ENCODE measurements at regions not wholly inside any gene's neighbourhood (a gene's known extent, or its start where the extent isn't known, plus 50 kb on each side); places are given as distances from the start of the nearest gene placed in this dataset.

DNA sequence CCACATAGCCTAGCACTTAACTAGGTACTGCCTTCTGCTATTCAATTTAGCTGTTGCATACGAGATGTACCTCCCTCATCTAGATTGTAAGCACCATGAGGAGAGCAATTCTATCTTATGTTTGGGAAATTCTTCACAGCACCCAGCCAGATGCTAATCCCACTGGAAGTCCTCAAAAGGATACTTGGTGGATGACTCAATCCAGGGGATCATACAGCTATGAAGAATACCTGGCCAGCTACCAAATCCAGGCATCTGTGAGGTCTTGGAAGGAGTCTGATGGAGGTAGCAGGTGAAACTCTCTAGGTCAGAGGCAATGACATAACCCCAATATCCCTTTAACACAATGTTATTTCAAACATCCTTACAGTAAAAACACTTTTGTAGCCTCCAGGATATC is 167.8 kb upstream of the NCAM1 start:
- TF ChIP-seq POLR2A (IDR thresholded peaks at IDR 0.05) (no peak), POLR2AphosphoS5 (IDR thresholded peaks at IDR 0.05) (no peak)
- TF ChIP-seq, protein P1, sequence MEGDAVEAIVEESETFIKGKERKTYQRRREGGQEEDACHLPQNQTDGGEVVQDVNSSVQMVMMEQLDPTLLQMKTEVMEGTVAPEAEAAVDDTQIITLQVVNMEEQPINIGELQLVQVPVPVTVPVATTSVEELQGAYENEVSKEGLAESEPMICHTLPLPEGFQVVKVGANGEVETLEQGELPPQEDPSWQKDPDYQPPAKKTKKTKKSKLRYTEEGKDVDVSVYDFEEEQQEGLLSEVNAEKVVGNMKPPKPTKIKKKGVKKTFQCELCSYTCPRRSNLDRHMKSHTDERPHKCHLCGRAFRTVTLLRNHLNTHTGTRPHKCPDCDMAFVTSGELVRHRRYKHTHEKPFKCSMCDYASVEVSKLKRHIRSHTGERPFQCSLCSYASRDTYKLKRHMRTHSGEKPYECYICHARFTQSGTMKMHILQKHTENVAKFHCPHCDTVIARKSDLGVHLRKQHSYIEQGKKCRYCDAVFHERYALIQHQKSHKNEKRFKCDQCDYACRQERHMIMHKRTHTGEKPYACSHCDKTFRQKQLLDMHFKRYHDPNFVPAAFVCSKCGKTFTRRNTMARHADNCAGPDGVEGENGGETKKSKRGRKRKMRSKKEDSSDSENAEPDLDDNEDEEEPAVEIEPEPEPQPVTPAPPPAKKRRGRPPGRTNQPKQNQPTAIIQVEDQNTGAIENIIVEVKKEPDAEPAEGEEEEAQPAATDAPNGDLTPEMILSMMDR (IDR thresholded peaks at IDR 0.05): no peak

Data from breast epithelium (tissue), 3 donors.